Retinal pigment epithelial cell (primary cell): ENCODE measurements at regions not wholly inside any gene's neighbourhood (a gene's known extent, or its start where the extent isn't known, plus 50 kb on each side); places are given as distances from the start of the nearest gene placed in this dataset.

ENCODE experiments used
- DNase-seq: peaks from one replicate; pipeline ENCODE4 v3.0.0-alpha.2; 2010; ENCODE audit warnings: low read depth
- H3K4me3 ChIP-seq: 2 replicates; pipeline ENCODE4 v1.5.1; 2011; ENCODE audit warnings: mild to moderate bottlenecking, low read length, control low read depth, moderate library complexity
- CTCF ChIP-seq: conservative IDR thresholded peaks from 2 replicates; pipeline ENCODE4 v1.5.1; 2011; ENCODE audit warnings: low read depth, low read length, control low read depth, inconsistent platforms

GRCh38 chr2:4653991-4654390, 950.6 kb downstream of the DCDC2C start:
- no peak overlapping the region for H3K4me3 ChIP-seq
- no peak for TF ChIP-seq CTCF
- no peak for DNase-seq

- TF ChIP-seq CTCF: no peak
Measured at GRCh38 chr2:4656326-4656725, 953.0 kb downstream of the DCDC2C start.

GRCh38 chr2:4662161-4662779, 958.9 kb downstream of the DCDC2C start:
- no peak overlapping the region for H3K4me3 ChIP-seq
- no peak for TF ChIP-seq CTCF
- no peak for DNase-seq

More at GRCh38 chr2:4656326-4656725, 953.0 kb downstream of the DCDC2C start:
- DNase-seq: no peak
- H3K4me3 ChIP-seq: no peak overlapping the region

- H3K4me3 ChIP-seq: no peak overlapping the region
- no peak for DNase-seq
- no peak for TF ChIP-seq CTCF
Measured at GRCh38 chr2:4668381-4668780, 965.0 kb downstream of the DCDC2C start.

GRCh38 chr2:4670331-4670730, 967.0 kb downstream of the DCDC2C start:
- TF ChIP-seq CTCF: no peak
- H3K4me3 ChIP-seq: no peak overlapping the region
- DNase-seq: no peak

- DNase-seq: no peak
- no peak for TF ChIP-seq CTCF
- H3K4me3 ChIP-seq: no peak overlapping the region
Measured at GRCh38 chr2:4673025-4673489, 969.7 kb downstream of the DCDC2C start.

GRCh38 chr2:4674007-4674406, 970.6 kb downstream of the DCDC2C start:
- DNase-seq: no peak
- no peak overlapping the region for H3K4me3 ChIP-seq
- no peak for TF ChIP-seq CTCF
